ENCODE measurements at regions not wholly inside any gene's neighbourhood (a gene's known extent, or its start where the extent isn't known, plus 50 kb on each side); places are given as distances from the start of the nearest gene placed in this dataset.
A peak's percentile ranks its signal among the peaks of the same experiment; 100 is the strongest.

DNA sequence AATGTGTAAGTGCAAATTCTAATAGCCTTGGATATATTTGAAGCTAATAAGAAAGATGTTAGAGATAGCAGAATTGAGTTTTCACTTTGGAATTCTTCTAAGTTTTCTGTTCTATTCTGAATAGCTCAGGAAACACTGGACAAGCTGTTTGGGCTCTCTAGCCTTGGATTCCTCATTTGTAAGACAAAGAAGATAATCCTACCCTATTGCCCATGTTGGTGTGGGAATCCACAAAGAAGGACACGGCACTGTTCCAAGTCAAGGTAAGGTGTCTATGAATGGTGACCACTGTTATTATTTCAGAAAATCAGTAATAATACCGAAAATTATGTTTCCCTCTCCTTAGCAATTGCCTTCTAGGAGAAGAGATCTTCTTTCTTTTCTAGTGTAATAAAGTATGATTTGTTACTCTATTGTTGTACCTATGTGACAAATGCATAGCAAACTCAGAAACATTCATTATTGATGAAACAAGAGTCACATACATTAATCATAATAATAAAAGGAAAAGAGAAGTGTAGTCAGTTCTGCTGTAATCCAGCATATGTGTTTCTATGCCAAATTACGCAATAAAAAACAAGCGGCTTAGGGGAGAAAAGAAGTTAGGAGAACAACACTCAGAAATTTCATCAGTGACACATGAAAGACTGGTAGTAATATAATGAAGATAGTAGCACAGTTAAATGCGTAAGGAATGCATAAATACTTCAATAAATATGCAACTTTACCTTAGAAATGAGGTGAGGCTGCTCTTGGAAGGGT lies 1012.3 kb upstream of the PHF14 start:
- TF ChIP-seq, protein P1, sequence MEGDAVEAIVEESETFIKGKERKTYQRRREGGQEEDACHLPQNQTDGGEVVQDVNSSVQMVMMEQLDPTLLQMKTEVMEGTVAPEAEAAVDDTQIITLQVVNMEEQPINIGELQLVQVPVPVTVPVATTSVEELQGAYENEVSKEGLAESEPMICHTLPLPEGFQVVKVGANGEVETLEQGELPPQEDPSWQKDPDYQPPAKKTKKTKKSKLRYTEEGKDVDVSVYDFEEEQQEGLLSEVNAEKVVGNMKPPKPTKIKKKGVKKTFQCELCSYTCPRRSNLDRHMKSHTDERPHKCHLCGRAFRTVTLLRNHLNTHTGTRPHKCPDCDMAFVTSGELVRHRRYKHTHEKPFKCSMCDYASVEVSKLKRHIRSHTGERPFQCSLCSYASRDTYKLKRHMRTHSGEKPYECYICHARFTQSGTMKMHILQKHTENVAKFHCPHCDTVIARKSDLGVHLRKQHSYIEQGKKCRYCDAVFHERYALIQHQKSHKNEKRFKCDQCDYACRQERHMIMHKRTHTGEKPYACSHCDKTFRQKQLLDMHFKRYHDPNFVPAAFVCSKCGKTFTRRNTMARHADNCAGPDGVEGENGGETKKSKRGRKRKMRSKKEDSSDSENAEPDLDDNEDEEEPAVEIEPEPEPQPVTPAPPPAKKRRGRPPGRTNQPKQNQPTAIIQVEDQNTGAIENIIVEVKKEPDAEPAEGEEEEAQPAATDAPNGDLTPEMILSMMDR (conservative IDR thresholded peaks at IDR 0.05) = no peak
- no peak overlapping the region for H3K27ac ChIP-seq

DNA sequence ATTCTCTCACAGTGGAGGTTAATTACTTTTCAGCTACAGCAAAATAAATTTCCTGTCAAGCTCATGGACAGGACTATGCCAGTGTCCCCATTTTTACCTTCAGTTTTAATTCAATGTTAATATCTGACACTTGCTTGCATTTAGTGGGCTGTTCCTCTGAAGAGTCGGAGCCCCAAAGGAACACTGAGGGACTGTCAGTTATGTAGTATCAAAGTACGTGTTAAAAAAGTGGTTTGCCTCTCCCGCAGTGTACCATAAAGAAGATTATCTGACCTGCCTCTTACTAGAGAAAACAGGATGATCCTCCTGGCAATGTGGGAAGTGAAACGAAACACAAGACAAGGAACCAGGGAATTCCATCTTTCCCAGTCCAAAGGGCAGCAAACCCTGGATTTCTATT lies 1010.9 kb upstream of the PHF14 start:
- TF ChIP-seq, protein P1 (conservative IDR thresholded peaks at IDR 0.05) = no peak
- H3K27ac ChIP-seq = no peak overlapping the region

DNA sequence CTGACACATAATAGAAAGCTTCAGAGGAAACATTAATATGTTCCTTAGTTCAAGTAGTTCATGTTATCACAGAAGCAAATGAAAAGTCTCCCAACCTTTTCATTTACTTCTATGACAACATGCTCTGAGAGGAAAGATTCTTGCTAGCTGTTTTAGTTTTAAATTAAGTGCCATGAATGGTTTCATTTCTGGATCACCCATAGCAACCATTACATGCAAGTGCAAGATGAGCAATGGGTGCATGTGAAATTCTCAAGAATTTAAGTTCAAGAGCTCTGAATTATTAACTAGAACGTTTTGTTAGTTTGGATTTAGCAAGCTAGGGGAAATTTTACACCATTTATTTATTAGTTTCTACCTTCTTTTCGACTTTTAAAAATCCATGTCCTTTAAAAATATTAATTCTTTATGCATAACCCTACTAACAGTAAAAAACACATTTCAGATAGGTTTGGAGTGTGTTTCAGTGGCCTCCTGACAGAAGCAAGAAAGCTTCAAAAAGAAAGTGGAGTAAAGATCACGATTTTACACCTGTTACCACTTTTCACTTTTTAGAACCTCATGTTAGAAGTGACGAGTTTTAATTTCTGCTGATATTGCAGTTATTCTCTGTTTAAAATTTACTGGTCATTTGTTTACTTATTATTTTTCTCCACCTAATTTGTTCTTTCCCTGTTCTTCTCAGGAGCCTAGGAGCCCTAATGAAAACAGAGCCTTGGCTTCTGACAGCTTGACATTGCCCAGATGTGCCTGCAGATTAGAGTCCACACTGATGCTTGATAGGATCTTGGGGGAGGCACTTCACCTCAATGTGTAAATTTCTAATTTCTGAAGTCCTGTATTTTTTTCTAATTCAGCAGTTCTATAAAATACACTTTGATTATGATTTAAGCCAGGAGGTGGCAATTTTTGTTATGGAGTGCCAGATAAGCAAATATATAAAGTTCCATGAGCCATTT lies 995.3 kb upstream of the PHF14 start:
- no peak overlapping the region for H3K27ac ChIP-seq
- TF ChIP-seq, protein P1 (conservative IDR thresholded peaks at IDR 0.05) = no peak

DNA sequence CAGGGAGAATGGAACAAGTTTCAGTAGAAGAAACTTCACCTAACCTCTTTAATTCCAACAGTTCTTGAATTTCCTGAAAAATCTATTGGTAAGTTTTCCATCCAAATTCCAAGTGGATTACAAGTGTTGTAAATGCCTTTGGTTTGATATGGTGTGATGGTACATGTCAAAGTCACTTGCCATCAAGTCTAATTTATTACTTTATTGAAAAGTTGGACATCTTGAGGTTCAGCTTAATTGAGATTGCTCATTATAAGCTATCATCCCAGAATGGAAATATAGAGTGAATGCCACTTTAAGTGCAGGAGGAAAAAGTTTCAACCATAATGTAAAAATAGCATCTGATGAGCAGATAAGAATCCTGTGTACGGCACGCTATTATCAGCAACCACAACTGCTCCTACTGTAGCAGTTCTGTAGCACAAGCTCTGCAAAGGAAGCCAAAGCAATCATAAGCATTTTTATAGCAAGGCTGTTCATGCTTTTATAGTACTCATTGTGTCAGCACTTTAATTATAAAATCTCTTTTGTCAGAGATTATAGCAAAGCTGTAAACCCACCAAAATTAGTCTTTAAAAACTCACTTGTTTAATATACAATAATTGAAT lies 991.8 kb upstream of the PHF14 start:
- TF ChIP-seq, protein P1 (conservative IDR thresholded peaks at IDR 0.05) = no peak
- H3K27ac ChIP-seq = peak overlapping the region; percentile 48

DNA sequence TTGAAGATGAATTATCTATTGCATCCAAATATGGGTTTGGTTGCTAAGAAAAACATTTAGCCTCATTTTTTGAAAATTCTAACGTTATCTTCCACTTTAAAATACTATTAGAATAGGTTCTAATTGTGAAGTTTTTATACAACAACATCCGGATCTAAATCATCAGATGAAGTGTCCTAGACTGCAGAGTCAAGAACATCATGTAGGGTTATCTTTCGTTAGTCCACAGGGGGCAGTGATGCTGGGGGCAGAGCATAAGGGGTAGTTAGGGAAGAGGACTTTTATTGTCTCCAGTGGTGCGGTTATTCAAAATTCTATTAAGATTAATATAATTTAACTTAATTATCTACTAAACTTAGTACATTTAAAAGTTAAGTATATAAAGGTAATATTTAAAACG lies 990.6 kb upstream of the PHF14 start:
- TF ChIP-seq, protein P1 (conservative IDR thresholded peaks at IDR 0.05) = no peak
- no peak overlapping the region for H3K27ac ChIP-seq

DNA sequence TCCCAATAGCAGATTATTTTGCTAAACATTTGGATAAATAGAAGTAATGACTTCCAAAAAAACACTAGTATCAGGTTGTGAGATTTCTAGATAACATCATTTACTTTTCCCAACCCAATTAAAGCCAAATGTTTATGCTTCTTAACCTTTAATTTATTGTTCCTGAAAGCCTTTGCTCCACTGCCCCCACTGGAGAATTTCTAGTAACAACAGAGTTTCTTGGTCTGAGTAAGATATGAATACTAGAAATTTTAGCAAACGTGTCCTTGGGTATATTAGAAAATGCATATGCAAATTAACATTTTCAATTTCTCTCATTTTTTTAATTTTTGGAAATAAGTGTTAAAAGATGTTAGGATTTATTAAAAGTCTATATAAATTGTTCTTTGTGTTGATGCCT lies 958.0 kb upstream of the PHF14 start:
- TF ChIP-seq, protein P1 (conservative IDR thresholded peaks at IDR 0.05) = peak; percentile 55
- no peak overlapping the region for H3K27ac ChIP-seq

DNA sequence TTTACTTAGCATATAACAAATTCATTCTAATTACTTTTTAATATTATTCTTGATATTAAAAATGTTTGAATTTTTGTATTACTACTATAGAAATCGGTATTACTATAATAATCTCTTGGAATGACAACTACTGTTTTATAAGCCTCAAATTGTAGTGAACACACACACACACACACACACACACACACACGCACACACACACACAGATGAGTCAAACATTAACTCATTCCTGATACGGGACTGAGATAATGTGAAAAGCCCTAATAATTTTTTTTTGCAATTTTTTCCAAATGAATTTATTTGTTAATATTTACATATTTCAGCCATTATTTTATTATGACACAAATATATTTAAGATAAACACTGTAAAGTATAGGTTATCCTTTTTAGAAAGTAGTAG lies 951.2 kb upstream of the PHF14 start:
- TF ChIP-seq, protein P1 (conservative IDR thresholded peaks at IDR 0.05) = no peak
- 0 out of 2 replicates have a peak overlapping the region, but pooled peaks have one; percentile 6 for H3K27ac ChIP-seq
